ENCODE measurements at regions not wholly inside any gene's neighbourhood (a gene's known extent, or its start where the extent isn't known, plus 50 kb on each side); places are given as distances from the start of the nearest gene placed in this dataset.

- DNase-seq, result no peak
These were observed 53.7 kb upstream of the IGFBP3 start for GRCh38 chr7:45974540-45975360.

- peak; percentile 66 for DNase-seq
These were observed 52.9 kb upstream of the IGFBP3 start for GRCh38 chr7:45973725-45974532.

GRCh38 chr7:45972629-45973312 lies 51.7 kb upstream of the IGFBP3 start:
- no peak for DNase-seq

- no peak for DNase-seq
These were observed 50.6 kb upstream of the IGFBP3 start for GRCh38 chr7:45971661-45972175.

GRCh38 chr7:45971171-45971570 lies 50.1 kb upstream of the IGFBP3 start:
- DNase-seq, result no peak
